ENCODE measurements at regions not wholly inside any gene's neighbourhood (a gene's known extent, or its start where the extent isn't known, plus 50 kb on each side); places are given as distances from the start of the nearest gene placed in this dataset.

GRCh38 chr6:138567052-138567451, 67.8 kb upstream of the NHSL1 start:
- Histone ChIP-seq H3K27me3 (replicated peaks; ENCODE audit: control insufficient read depth, insufficient read depth, low read length) (peaks cover 2% of the 10 kb centered on the region; the same call in 1 of the 2 replicates), H3K4me3 (replicated peaks; ENCODE audit: low read depth, low read length) (no peak overlapping the region), H3K36me3 (ENCODE audit: control insufficient read depth, insufficient read depth, low read length) (no peaks in the 10 kb centered on the region)
- no peak for TF ChIP-seq CTCF (IDR thresholded peaks at IDR 0.05; ENCODE audit: insufficient read depth, low read length, poor library complexity, severe bottlenecking)
- DNase-seq (ENCODE audit: extremely low read depth, insufficient read length): no peak

GRCh38 chr6:138568997-138569396, 69.7 kb upstream of the NHSL1 start:
- Histone ChIP-seq H3K36me3 (ENCODE audit: control insufficient read depth, insufficient read depth, low read length) (no peaks in the 10 kb centered on the region), H3K4me3 (replicated peaks; ENCODE audit: low read depth, low read length) (no peak overlapping the region), H3K27me3 (replicated peaks; ENCODE audit: control insufficient read depth, insufficient read depth, low read length) (peaks cover 2% of the 10 kb centered on the region; the same call in 1 of the 2 replicates)
- no peak for DNase-seq (ENCODE audit: extremely low read depth, insufficient read length)
- no peak for TF ChIP-seq CTCF (IDR thresholded peaks at IDR 0.05; ENCODE audit: insufficient read depth, low read length, poor library complexity, severe bottlenecking)

- TF ChIP-seq CTCF (IDR thresholded peaks at IDR 0.05; ENCODE audit: insufficient read depth, low read length, poor library complexity, severe bottlenecking): no peak
- H3K27me3 ChIP-seq (replicated peaks; ENCODE audit: control insufficient read depth, insufficient read depth, low read length): peaks cover 2% of the 10 kb centered on the region; the same call in 1 of the 2 replicates
- no peak for DNase-seq (ENCODE audit: extremely low read depth, insufficient read length)
- no peaks in the 10 kb centered on the region for H3K36me3 ChIP-seq (ENCODE audit: control insufficient read depth, insufficient read depth, low read length)
- H3K4me3 ChIP-seq (replicated peaks; ENCODE audit: low read depth, low read length): no peak overlapping the region
Measured at GRCh38 chr6:138569554-138569953, 70.3 kb upstream of the NHSL1 start.

- Histone ChIP-seq H3K36me3 (ENCODE audit: control insufficient read depth, insufficient read depth, low read length) (no peaks in the 10 kb centered on the region), H3K4me3 (replicated peaks; ENCODE audit: low read depth, low read length) (no peak overlapping the region), H3K27me3 (replicated peaks; ENCODE audit: control insufficient read depth, insufficient read depth, low read length) (peaks cover 2% of the 10 kb centered on the region; the same call in 1 of the 2 replicates)
- DNase-seq (ENCODE audit: extremely low read depth, insufficient read length): no peak
- no peak for TF ChIP-seq CTCF (IDR thresholded peaks at IDR 0.05; ENCODE audit: insufficient read depth, low read length, poor library complexity, severe bottlenecking)
Measured at GRCh38 chr6:138569970-138570724, 70.9 kb upstream of the NHSL1 start.

GRCh38 chr6:138570725-138571029, 71.4 kb upstream of the NHSL1 start:
- H3K27me3 ChIP-seq (replicated peaks; ENCODE audit: control insufficient read depth, insufficient read depth, low read length): peaks cover 2% of the 10 kb centered on the region; the same call in 1 of the 2 replicates

More at GRCh38 chr6:138570725-138571029, 71.4 kb upstream of the NHSL1 start:
- TF ChIP-seq CTCF (IDR thresholded peaks at IDR 0.05; ENCODE audit: insufficient read depth, low read length, poor library complexity, severe bottlenecking): no peak
- no peak overlapping the region for H3K4me3 ChIP-seq (replicated peaks; ENCODE audit: low read depth, low read length)
- no peaks in the 10 kb centered on the region for H3K36me3 ChIP-seq (ENCODE audit: control insufficient read depth, insufficient read depth, low read length)
- no peak for DNase-seq (ENCODE audit: extremely low read depth, insufficient read length)

All from GM06990 (cell line).